ENCODE measurements at regions not wholly inside any gene's neighbourhood (a gene's known extent, or its start where the extent isn't known, plus 50 kb on each side); places are given as distances from the start of the nearest gene placed in this dataset.

GRCh38 chrX:78506248-78506647 lies 152.9 kb downstream of the RTL3 start:
- TF ChIP-seq CTCF (conservative IDR thresholded peaks at IDR 0.05; ENCODE audit: low read depth, low read length) = no peak
- H3K4me3 ChIP-seq (ENCODE audit: low read depth, low read length) = no peak overlapping the region
- no peak for DNase-seq (ENCODE audit: low read depth)

- no peak overlapping the region for H3K4me3 ChIP-seq (ENCODE audit: low read depth, low read length)
- TF ChIP-seq CTCF (conservative IDR thresholded peaks at IDR 0.05; ENCODE audit: low read depth, low read length) = no peak
- no peak for DNase-seq (ENCODE audit: low read depth)
Observed at GRCh38 chrX:78496483-78496882, 162.6 kb downstream of the RTL3 start.

GRCh38 chrX:78493180-78493579 lies 165.8 kb upstream of the CYSLTR1 start:
- no peak for DNase-seq (ENCODE audit: low read depth)
- no peak for TF ChIP-seq CTCF (conservative IDR thresholded peaks at IDR 0.05; ENCODE audit: low read depth, low read length)
- no peak overlapping the region for H3K4me3 ChIP-seq (ENCODE audit: low read depth, low read length)

GRCh38 chrX:78476701-78477100 lies 149.3 kb upstream of the CYSLTR1 start:
- no peak overlapping the region for H3K4me3 ChIP-seq (ENCODE audit: low read depth, low read length)
- TF ChIP-seq CTCF (conservative IDR thresholded peaks at IDR 0.05; ENCODE audit: low read depth, low read length) = no peak
- no peak for DNase-seq (ENCODE audit: low read depth)

- TF ChIP-seq CTCF (conservative IDR thresholded peaks at IDR 0.05; ENCODE audit: low read depth, low read length) = no peak
- no peak overlapping the region for H3K4me3 ChIP-seq (ENCODE audit: low read depth, low read length)
- no peak for DNase-seq (ENCODE audit: low read depth)
Observed at GRCh38 chrX:78456909-78457308, 129.5 kb upstream of the CYSLTR1 start.

- no peak for DNase-seq (ENCODE audit: low read depth)
- no peak for TF ChIP-seq CTCF (conservative IDR thresholded peaks at IDR 0.05; ENCODE audit: low read depth, low read length)
- no peak overlapping the region for H3K4me3 ChIP-seq (ENCODE audit: low read depth, low read length)
Observed at GRCh38 chrX:78455901-78456300, 128.5 kb upstream of the CYSLTR1 start.

- no peak for TF ChIP-seq CTCF (conservative IDR thresholded peaks at IDR 0.05; ENCODE audit: low read depth, low read length)
- DNase-seq (ENCODE audit: low read depth) = no peak
- H3K4me3 ChIP-seq (ENCODE audit: low read depth, low read length) = no peak overlapping the region
Observed at GRCh38 chrX:78452356-78452755, 124.9 kb upstream of the CYSLTR1 start.

Measured in epithelial cell of proximal tubule (primary cell).